IMR-90 (cell line): ENCODE measurements at regions not wholly inside any gene's neighbourhood (a gene's known extent, or its start where the extent isn't known, plus 50 kb on each side); places are given as distances from the start of the nearest gene placed in this dataset.
"Not testable (repeated sequence)": the region's sequence is repeated elsewhere in the genome, so short reads cannot be mapped to it uniquely, and the experiment has no call there.

ENCODE experiments used
- ATAC-seq: fragments of 200-7000 bp; cut with Tn5 transposase; 2 replicates; pipeline ENCODE4 v1.9.1; 2020; ENCODE audit warnings: low read depth, mild to moderate bottlenecking, moderate library complexity
- BruUV-seq: library from RNA; stranded (reverse); fragments of 400-500 nt; replicated peaks from 2 replicates; lab custom pipeline; 2021; lab: Mats Ljungman, UMichigan
- CTCF ChIA-PET: fragments of 300-600 bp; formaldehyde crosslinking; extraction: SDS; loops from one replicate; lab custom pipeline; 2021; ENCODE audit warnings: antibody characterized with exemption; lab: Yijun Ruan, JAX
- POLR2A ChIA-PET: fragments of 300-600 bp; sonication (Branson Sonifier 250); formaldehyde crosslinking; loops from one replicate; lab custom pipeline; 2022; ENCODE audit warnings: antibody characterized with exemption; ENCODE audit not compliant: unreplicated experiment; lab: Charles Lee
- DNase-seq: peaks from one replicate; pipeline ENCODE4 v3.0.0; 2013
- H2AFZ ChIP-seq: replicated peaks from 2 replicates; pipeline ENCODE3; 2013; ENCODE audit warnings: low read length, mild to moderate bottlenecking; ENCODE audit not compliant: poor library complexity
- H2AK5ac ChIP-seq: 2 replicates; pipeline ENCODE4 v1.6.1; 2013; ENCODE audit warnings: low read depth, low read length, inconsistent platforms
- H2AK9ac ChIP-seq: replicated peaks from 2 replicates; pipeline ENCODE3; 2013; ENCODE audit warnings: mild to moderate bottlenecking, low read depth, low read length, moderate library complexity; ENCODE audit not compliant: poor library complexity
- H2BK120ac ChIP-seq: 2 replicates; pipeline ENCODE4 v1.6.1; 2013; ENCODE audit warnings: low read depth, low read length, inconsistent platforms
- H2BK15ac ChIP-seq: 3 replicates; pipeline ENCODE4 v1.6.1; 2013; ENCODE audit warnings: low read depth, low read length, inconsistent platforms
- H2BK20ac ChIP-seq: 2 replicates; pipeline ENCODE4 v1.6.1; 2013; ENCODE audit warnings: low read depth, mild to moderate bottlenecking, inconsistent platforms, low read length, moderate library complexity
- H2BK5ac ChIP-seq: 2 replicates; pipeline ENCODE4 v1.6.1; 2013; ENCODE audit warnings: mild to moderate bottlenecking, low read depth, low read length, inconsistent platforms; ENCODE audit not compliant: poor library complexity, severe bottlenecking
- H3K14ac ChIP-seq: replicated peaks from 2 replicates; pipeline ENCODE4 v1.6.1; 2013; ENCODE audit warnings: low read depth, low read length, inconsistent platforms
- H3K18ac ChIP-seq: 2 replicates; pipeline ENCODE4 v1.6.1; 2013; ENCODE audit warnings: low read depth, low read length, control low read depth
- H3K23ac ChIP-seq: 2 replicates; pipeline ENCODE4 v1.6.1; 2013; ENCODE audit warnings: low read depth, low read length, inconsistent platforms
- H3K27ac ChIP-seq: 2 replicates; pipeline ENCODE4 v1.5.1; 2013; ENCODE audit warnings: mild to moderate bottlenecking, control low read depth, low read length; ENCODE audit not compliant: insufficient read depth
- H3K27me3 ChIP-seq: 2 replicates; pipeline ENCODE4 v1.6.1; 2013; ENCODE audit warnings: low read length; ENCODE audit not compliant: control insufficient read depth, insufficient read depth
- H3K36me3 ChIP-seq: 2 replicates; pipeline ENCODE4 v1.6.1; 2013; ENCODE audit warnings: low read length, mixed read lengths; ENCODE audit not compliant: control insufficient read depth, insufficient read depth
- H3K4ac ChIP-seq: 2 replicates; pipeline ENCODE4 v1.6.1; 2013; ENCODE audit warnings: low read depth, low read length, inconsistent platforms
- H3K4me1 ChIP-seq: 2 replicates; pipeline ENCODE4 v1.6.1; 2013; ENCODE audit warnings: low read length, mixed read lengths; ENCODE audit not compliant: control insufficient read depth, insufficient read depth
- H3K4me2 ChIP-seq: 2 replicates; pipeline ENCODE4 v1.6.1; 2013; ENCODE audit warnings: low read depth, mild to moderate bottlenecking, control low read depth, low read length, moderate library complexity
- H3K4me3 ChIP-seq: 2 replicates; pipeline ENCODE4 v1.5.1; 2013; ENCODE audit warnings: low read depth, mild to moderate bottlenecking, control low read depth, low read length, moderate library complexity; ENCODE audit not compliant: insufficient read depth
- H3K56ac ChIP-seq: 2 replicates; pipeline ENCODE4 v1.6.1; 2013; ENCODE audit warnings: low read length, inconsistent platforms; ENCODE audit not compliant: insufficient read depth; ENCODE audit errors: extremely low read depth
- H3K79me1 ChIP-seq, 2 experiments: 2 replicates each; pipeline ENCODE4 v1.6.1; 2013; ENCODE audit warnings: low read length in 2 of 2, inconsistent platforms in 1 of 2, low read depth in 1 of 2
- H3K9ac ChIP-seq: 2 replicates; pipeline ENCODE4 v1.6.1; 2013; ENCODE audit warnings: low read depth, low read length, control low read depth
- H3K9me1 ChIP-seq: 2 replicates; pipeline ENCODE4 v1.6.1; 2013; ENCODE audit warnings: low read length, inconsistent platforms; ENCODE audit not compliant: insufficient read depth
- H3K9me3 ChIP-seq: 2 replicates; pipeline ENCODE4 v1.6.1; 2013; ENCODE audit warnings: low read length; ENCODE audit not compliant: control insufficient read depth, insufficient read depth
- H4K20me1 ChIP-seq: 2 replicates; pipeline ENCODE4 v1.6.1; 2013; ENCODE audit warnings: low read length, inconsistent platforms; ENCODE audit not compliant: insufficient read depth
- H4K5ac ChIP-seq: 2 replicates; pipeline ENCODE4 v1.6.1; 2013; ENCODE audit warnings: mild to moderate bottlenecking, low read depth, low read length, control low read depth
- H4K8ac ChIP-seq, 2 experiments: 2 replicates each; pipeline ENCODE4 v1.6.1; 2013; ENCODE audit warnings: low read depth in 2 of 2, low read length in 2 of 2, control low read depth in 1 of 2, inconsistent platforms in 1 of 2
- H4K91ac ChIP-seq: 2 replicates; pipeline ENCODE4 v1.6.1; 2013; ENCODE audit warnings: low read depth, low read length, inconsistent platforms; ENCODE audit not compliant: insufficient read depth
- WGBS, 2 experiments: methylation state at CpG; one replicate each; pipeline versions ENCODE4 v1.1.5 to v1.1.7; 2013; ENCODE audit warnings: missing lambda C conversion rate in 2 of 2; ENCODE audit not compliant: insufficient read length in 1 of 2; ENCODE audit errors: extremely low coverage in 2 of 2; 5-methylcytosine and 5-hydroxymethylcytosine counted together
- dilution Hi-C: fragments of 300-500 bp; cut with HindIII; formaldehyde crosslinking; loops from one replicate; pipeline ENCODE4 v1.14.3; 2018; ENCODE audit warnings: low sequenced_read_pairs; ENCODE audit not compliant: unreplicated experiment
- in situ Hi-C: fragments of 300-500 bp; cut with MboI; formaldehyde crosslinking; loops from 3 replicates; pipeline ENCODE4 v1.14.3; 2019; ENCODE audit warnings: low sequenced_read_pairs, inconsistent platforms, mixed read lengths
- intact Hi-C: fragments of 100-400 bp; cut with micrococcal nuclease; formaldehyde crosslinking; loops from 2 replicates; pipeline ENCODE4 v1.10.0; 2022

DNA sequence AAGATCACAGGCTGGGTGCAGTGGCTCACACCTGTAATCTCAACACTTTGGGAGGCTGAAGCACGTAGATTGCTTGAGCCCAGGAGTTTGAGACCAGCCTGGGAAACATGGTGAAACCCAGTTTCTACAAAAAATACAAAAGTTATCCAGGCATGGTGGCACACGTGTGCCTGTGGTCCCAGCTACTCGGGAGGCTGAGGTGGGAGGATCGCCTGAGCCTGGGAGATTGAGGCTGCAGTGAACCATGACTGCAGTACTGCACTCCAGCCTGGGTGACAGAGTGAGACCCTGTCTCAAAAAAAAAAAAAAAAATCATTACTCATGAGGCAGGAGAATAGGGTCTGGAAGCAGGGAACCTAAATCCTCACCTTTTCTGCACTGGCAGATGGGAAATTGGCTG, 79.1 kb upstream of the CLDN5 start:
- peaks cover 31% of the 10 kb centered on the region for H3K27me3 ChIP-seq
- DNase-seq, H3K79me1 ChIP-seq, H4K91ac ChIP-seq, CTCF ChIA-PET, H2BK20ac ChIP-seq, H2AFZ ChIP-seq, H3K4ac ChIP-seq, H3K27ac ChIP-seq, H3K4me2 ChIP-seq, H3K9ac ChIP-seq, H2AK9ac ChIP-seq, H3K14ac ChIP-seq, BruUV-seq, H3K36me3 ChIP-seq, H4K20me1 ChIP-seq, H3K4me1 ChIP-seq, ATAC-seq, in situ Hi-C loops, dilution Hi-C loops, H4K5ac ChIP-seq, H4K8ac ChIP-seq, H2AK5ac ChIP-seq, H3K4me3 ChIP-seq, POLR2A ChIA-PET, H2BK5ac ChIP-seq, H3K9me3 ChIP-seq, H3K56ac ChIP-seq, H3K23ac ChIP-seq, H3K18ac ChIP-seq, H2BK15ac ChIP-seq, H2BK120ac ChIP-seq, H3K9me1 ChIP-seq, intact Hi-C loops: not testable (repeated sequence)
- WGBS, 2 experiments, result no CpG with 5 or more reads among the region's 4 CpGs
